H9 (cell line): ENCODE measurements at regions not wholly inside any gene's neighbourhood (a gene's known extent, or its start where the extent isn't known, plus 50 kb on each side); places are given as distances from the start of the nearest gene placed in this dataset.

Experiments
- DNase-seq: peaks from one replicate; pipeline ENCODE4 v3.0.0-alpha.2; 2017
- H2AFZ ChIP-seq: one replicate; pipeline ENCODE4 v1.6.1; 2013; ENCODE audit warnings: mild to moderate bottlenecking, low read length, control low read depth, moderate library complexity
- H2AK5ac ChIP-seq: 2 replicates; pipeline ENCODE4 v1.6.1; 2013; ENCODE audit warnings: low read length, control low read depth, mixed read lengths; ENCODE audit not compliant: insufficient read length
- H2BK120ac ChIP-seq: one replicate; pipeline ENCODE4 v1.6.1; 2013; ENCODE audit warnings: low read depth, mild to moderate bottlenecking, low read length, control low read depth, inconsistent platforms; ENCODE audit not compliant: poor library complexity, severe bottlenecking
- H2BK12ac ChIP-seq: 2 replicates; pipeline ENCODE4 v1.6.1; 2013; ENCODE audit warnings: low read length, control low read depth, mixed read lengths, low read depth; ENCODE audit not compliant: insufficient read length
- H2BK15ac ChIP-seq: 2 replicates; pipeline ENCODE4 v1.6.1; 2013; ENCODE audit warnings: low read depth, low read length, control low read depth
- H2BK20ac ChIP-seq: one replicate; pipeline ENCODE4 v1.6.1; 2013; ENCODE audit warnings: low read depth, mild to moderate bottlenecking, low read length, control low read depth, inconsistent platforms; ENCODE audit not compliant: poor library complexity, severe bottlenecking
- H2BK5ac ChIP-seq: 2 replicates; pipeline ENCODE4 v1.6.1; 2013; ENCODE audit warnings: low read length, control low read depth, mixed read lengths; ENCODE audit not compliant: insufficient read length
- H3K14ac ChIP-seq: 2 replicates; pipeline ENCODE4 v1.6.1; 2013; ENCODE audit warnings: low read length, control low read depth; ENCODE audit not compliant: insufficient read depth
- H3K18ac ChIP-seq: 2 replicates; pipeline ENCODE4 v1.6.1; 2013; ENCODE audit warnings: low read depth, mild to moderate bottlenecking, mixed read lengths, low read length, control low read depth; ENCODE audit not compliant: insufficient read length
- H3K23ac ChIP-seq: 2 replicates; pipeline ENCODE4 v1.6.1; 2013; ENCODE audit warnings: low read length, control low read depth, mixed read lengths, low read depth; ENCODE audit not compliant: insufficient read length
- H3K23me2 ChIP-seq: 2 replicates; pipeline ENCODE4 v1.6.1; 2013; ENCODE audit warnings: low read depth, mild to moderate bottlenecking, mixed read lengths, low read length, control low read depth; ENCODE audit not compliant: insufficient read length, poor library complexity, severe bottlenecking
- H3K27ac ChIP-seq: 2 replicates; pipeline ENCODE4 v1.5.1; 2013; ENCODE audit warnings: low read length, control low read depth, mixed read lengths, low read depth; ENCODE audit not compliant: insufficient read length
- H3K27me3 ChIP-seq: 2 replicates; pipeline ENCODE4 v1.6.1; 2013; ENCODE audit warnings: low read length, control low read depth, inconsistent platforms; ENCODE audit not compliant: insufficient read depth
- H3K4ac ChIP-seq: 2 replicates; pipeline ENCODE4 v1.6.1; 2013; ENCODE audit warnings: low read depth, mild to moderate bottlenecking, control low read depth, inconsistent platforms, low read length, moderate library complexity
- H3K4me1 ChIP-seq: 2 replicates; pipeline ENCODE4 v1.6.1; 2013; ENCODE audit warnings: low read length, control low read depth, inconsistent platforms; ENCODE audit not compliant: insufficient read depth
- H3K4me2 ChIP-seq: 2 replicates; pipeline ENCODE4 v1.6.1; 2013; ENCODE audit warnings: low read length, control low read depth, mixed read lengths; ENCODE audit not compliant: insufficient read length, insufficient read depth
- H3K56ac ChIP-seq: 2 replicates; pipeline ENCODE4 v1.6.1; 2013; ENCODE audit warnings: low read depth, mild to moderate bottlenecking, mixed read lengths, low read length, control low read depth; ENCODE audit not compliant: insufficient read length
- H3K79me1 ChIP-seq: 2 replicates; pipeline ENCODE4 v1.6.1; 2013; ENCODE audit warnings: low read depth, mild to moderate bottlenecking, moderate library complexity, low read length, control low read depth, inconsistent platforms; ENCODE audit not compliant: insufficient read depth, poor library complexity, severe bottlenecking
- H3K79me2 ChIP-seq: 2 replicates; pipeline ENCODE4 v1.6.1; 2013; ENCODE audit warnings: low read length, control low read depth, inconsistent platforms; ENCODE audit not compliant: insufficient read depth
- H3K9ac ChIP-seq: 2 replicates; pipeline ENCODE4 v1.6.1; 2013; ENCODE audit warnings: low read length, control low read depth, mixed read lengths; ENCODE audit not compliant: insufficient read length; ENCODE audit errors: extremely low read depth
- H3K9me3 ChIP-seq: one replicate; pipeline ENCODE4 v1.6.1; 2013; ENCODE audit warnings: low read depth, low read length, inconsistent platforms; ENCODE audit not compliant: control insufficient read depth
- H3T11ph ChIP-seq: one replicate; pipeline ENCODE4 v1.6.1; 2013; ENCODE audit warnings: mild to moderate bottlenecking, low read length, control low read depth, inconsistent platforms
- H4K20me1 ChIP-seq: one replicate; pipeline ENCODE4 v1.6.1; 2013; ENCODE audit not compliant: control insufficient read depth, insufficient read length, insufficient read depth
- H4K5ac ChIP-seq: 2 replicates; pipeline ENCODE4 v1.6.1; 2013; ENCODE audit warnings: low read depth, mild to moderate bottlenecking, mixed read lengths, low read length, control low read depth; ENCODE audit not compliant: insufficient read length
- H4K8ac ChIP-seq: replicated peaks from 2 replicates; pipeline ENCODE4 v1.6.1; 2013; ENCODE audit warnings: low read length, control low read depth, mixed read lengths, low read depth; ENCODE audit not compliant: insufficient read length
- H4K91ac ChIP-seq: 2 replicates; pipeline ENCODE4 v1.6.1; 2013; ENCODE audit warnings: low read depth, mild to moderate bottlenecking, moderate library complexity, mixed read lengths, low read length, control low read depth; ENCODE audit not compliant: insufficient read length
- H3K27ac Mint-ChIP-seq, 3 experiments: 2 replicates in 2 of 3; 3 replicates in 1 of 3; pipeline ENCODE4 v1.8.0; 2020 to 2021; ENCODE audit warnings: mixed read lengths in 3 of 3, mild to moderate bottlenecking in 1 of 3, moderate library complexity in 1 of 3
- H3K27me3 Mint-ChIP-seq: 2 replicates; pipeline ENCODE4 v1.8.0; 2021; ENCODE audit warnings: low read depth, mild to moderate bottlenecking, moderate library complexity, mixed read lengths
- H3K36me3 Mint-ChIP-seq, 3 experiments: 2 replicates in 2 of 3; 3 replicates in 1 of 3; pipeline ENCODE4 v1.8.0; 2020 to 2021; ENCODE audit warnings: low read depth in 3 of 3, mixed read lengths in 3 of 3; ENCODE audit not compliant: insufficient read depth in 1 of 3
- H3K4me1 Mint-ChIP-seq, 2 experiments: 2 replicates each; pipeline ENCODE4 v1.8.0; 2020; ENCODE audit warnings: mixed read lengths in 2 of 2
- H3K4me3 Mint-ChIP-seq, 2 experiments: 2 replicates in 1 of 2; 3 replicates in 1 of 2; pipeline ENCODE4 v1.8.0; 2020 to 2021; ENCODE audit warnings: mild to moderate bottlenecking in 2 of 2, mixed read lengths in 2 of 2, moderate library complexity in 1 of 2
- H3K9me3 Mint-ChIP-seq, 2 experiments: 2 replicates in 1 of 2; 3 replicates in 1 of 2; pipeline ENCODE4 v1.8.0; 2020; ENCODE audit warnings: mild to moderate bottlenecking in 2 of 2, mixed read lengths in 2 of 2, moderate library complexity in 1 of 2
- WGBS: extraction: QIAGEN DNeasy Blood & Tissue Kit; methylation state at CpG from one replicate; pipeline ENCODE4 v1.1.7; 2013; ENCODE audit warnings: missing lambda C conversion rate, low lambda C conversion rate, mixed read lengths; ENCODE audit not compliant: insufficient read length; ENCODE audit errors: extremely low coverage; 5-methylcytosine and 5-hydroxymethylcytosine counted together
- TF ChIP-seq, protein P1 (sequence below): fragments of 200-600 bp; sonication (generic); conservative IDR thresholded peaks from 3 replicates; pipeline ENCODE4 v1.8.0; 2021; ENCODE audit warnings: antibody characterized with exemption, mild to moderate bottlenecking

DNA sequence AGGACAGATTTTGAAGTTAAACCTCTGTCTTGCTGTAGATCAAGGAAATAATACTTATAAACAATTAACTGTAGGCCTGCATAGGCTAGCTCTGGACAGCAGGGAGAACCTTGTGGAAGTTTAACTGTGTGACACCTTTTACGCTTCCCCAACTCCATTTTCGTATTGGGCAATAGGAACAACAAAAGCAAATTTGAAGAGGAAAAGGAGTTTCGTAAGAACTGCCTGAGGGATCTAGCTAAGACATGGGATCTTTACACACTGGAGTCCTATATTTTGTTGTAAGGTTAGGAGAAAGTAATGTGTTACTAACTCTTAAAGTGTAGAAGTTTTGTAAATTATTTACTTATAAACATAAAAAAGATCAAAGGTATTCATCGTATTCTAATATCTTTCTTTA lies 324.9 kb upstream of the CASK start:
- no peak overlapping the region for H2BK120ac ChIP-seq
- H3K27me3 Mint-ChIP-seq, result no peaks in the 10 kb centered on the region
- TF ChIP-seq, protein P1, sequence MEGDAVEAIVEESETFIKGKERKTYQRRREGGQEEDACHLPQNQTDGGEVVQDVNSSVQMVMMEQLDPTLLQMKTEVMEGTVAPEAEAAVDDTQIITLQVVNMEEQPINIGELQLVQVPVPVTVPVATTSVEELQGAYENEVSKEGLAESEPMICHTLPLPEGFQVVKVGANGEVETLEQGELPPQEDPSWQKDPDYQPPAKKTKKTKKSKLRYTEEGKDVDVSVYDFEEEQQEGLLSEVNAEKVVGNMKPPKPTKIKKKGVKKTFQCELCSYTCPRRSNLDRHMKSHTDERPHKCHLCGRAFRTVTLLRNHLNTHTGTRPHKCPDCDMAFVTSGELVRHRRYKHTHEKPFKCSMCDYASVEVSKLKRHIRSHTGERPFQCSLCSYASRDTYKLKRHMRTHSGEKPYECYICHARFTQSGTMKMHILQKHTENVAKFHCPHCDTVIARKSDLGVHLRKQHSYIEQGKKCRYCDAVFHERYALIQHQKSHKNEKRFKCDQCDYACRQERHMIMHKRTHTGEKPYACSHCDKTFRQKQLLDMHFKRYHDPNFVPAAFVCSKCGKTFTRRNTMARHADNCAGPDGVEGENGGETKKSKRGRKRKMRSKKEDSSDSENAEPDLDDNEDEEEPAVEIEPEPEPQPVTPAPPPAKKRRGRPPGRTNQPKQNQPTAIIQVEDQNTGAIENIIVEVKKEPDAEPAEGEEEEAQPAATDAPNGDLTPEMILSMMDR, result no peak
- H4K5ac ChIP-seq, result no peak overlapping the region
- DNase-seq, result no peak
- no peak overlapping the region for H3K4me3 Mint-ChIP-seq
- no peak overlapping the region for H2BK20ac ChIP-seq
- no peak overlapping the region for H2BK5ac ChIP-seq
- no peaks in the 10 kb centered on the region; a peak in 2 of 7 replicates for H3K36me3 Mint-ChIP-seq
- no peaks in the 10 kb centered on the region for H3K27me3 ChIP-seq
- H3K9me3 ChIP-seq, result no peaks in the 10 kb centered on the region
- H3K14ac ChIP-seq, result no peak overlapping the region
- H2BK12ac ChIP-seq, result no peak overlapping the region
- H3K27ac ChIP-seq, result no peak overlapping the region
- H4K8ac ChIP-seq, result no peak overlapping the region
- peaks cover 4 to 17% of the 10 kb centered on the region in 2 experiments; a peak in 3 of 4 replicates for H3K4me1 Mint-ChIP-seq
- no peak overlapping the region for H2BK15ac ChIP-seq
- H3K4me2 ChIP-seq, result no peak overlapping the region
- peaks cover 27 to 38% of the 10 kb centered on the region in 2 experiments for H3K9me3 Mint-ChIP-seq
- no peaks in the 10 kb centered on the region for H3K23me2 ChIP-seq
- H3K23ac ChIP-seq, result no peak overlapping the region
- H3K79me2 ChIP-seq, result no peaks in the 10 kb centered on the region
- peaks cover 3% of the 10 kb centered on the region; the same call in 1 of the 2 replicates for H3K4me1 ChIP-seq
- H2AK5ac ChIP-seq, result no peak overlapping the region
- no peak overlapping the region for H2AFZ ChIP-seq
- no peak overlapping the region for H4K91ac ChIP-seq
- no peaks in the 10 kb centered on the region for H3K79me1 ChIP-seq
- H3K56ac ChIP-seq, result no peak overlapping the region
- no CpG with 5 or more reads among the region's 4 CpGs for WGBS
- H3K18ac ChIP-seq, result no peak overlapping the region
- no peak overlapping the region for H3K9ac ChIP-seq
- no peak overlapping the region for H3K27ac Mint-ChIP-seq
- H3K4ac ChIP-seq, result no peak overlapping the region
- H4K20me1 ChIP-seq, result no peaks in the 10 kb centered on the region
- no peak overlapping the region for H3T11ph ChIP-seq
